ENCODE measurements at regions not wholly inside any gene's neighbourhood (a gene's known extent, or its start where the extent isn't known, plus 50 kb on each side); places are given as distances from the start of the nearest gene placed in this dataset.

GRCh38 chr6:149213829-149214228 lies 103.7 kb upstream of the TAB2 start:
- Histone ChIP-seq H3K27ac (ENCODE audit: control insufficient read depth, insufficient read depth, low read length) (no peak overlapping the region), H3K9me1 (ENCODE audit: control insufficient read depth, extremely low read depth, insufficient read depth, low read length) (no peaks in the 10 kb centered on the region), H3K9me3 (ENCODE audit: control insufficient read depth, low read depth, low read length) (no peaks in the 10 kb centered on the region), H3K4me3 (ENCODE audit: control insufficient read depth in 2 of 3, extremely low read depth in 1 of 3, insufficient read depth in 2 of 3, low read depth in 1 of 3, low read length in 3 of 3) (no peak overlapping the region), H2AFZ (ENCODE audit: control insufficient read depth, low read length) (no peak overlapping the region), H3K36me3 (ENCODE audit: control insufficient read depth in 2 of 2, extremely low read depth in 1 of 2, insufficient read depth in 2 of 2, low read length in 2 of 2) (no peaks in the 10 kb centered on the region), H3K79me2 (ENCODE audit: control insufficient read depth, insufficient read depth, low read length) (no peaks in the 10 kb centered on the region), H3K27me3 (ENCODE audit: control insufficient read depth, extremely low read depth, insufficient read depth, low read length) (no peaks in the 10 kb centered on the region), H4K20me1 (ENCODE audit: control insufficient read depth, extremely low read depth, insufficient read depth, low read length) (no peaks in the 10 kb centered on the region), H3K4me2 (ENCODE audit: control insufficient read depth, extremely low read depth, insufficient read depth, low read depth, low read length) (no peak overlapping the region), H3K9ac (ENCODE audit: control insufficient read depth, extremely low read depth, insufficient read depth, low read length) (no peak overlapping the region), H3K4me1 (ENCODE audit: control insufficient read depth, extremely low read depth, insufficient read depth, low read length) (no peaks in the 10 kb centered on the region)
- dilution Hi-C loops (cut with MboI; ENCODE audit: extremely low pct_ligation_motif_present, low sequenced_read_pairs), result no loop called here
- TF ChIP-seq CTCF (optimal IDR thresholded peaks at IDR 0.05 in 1 of 3, IDR thresholded peaks at IDR 0.05 in 1 of 3, conservative IDR thresholded peaks at IDR 0.05 in 1 of 3; ENCODE audit: extremely low read depth in 1 of 3, insufficient read depth in 2 of 3, low read length in 3 of 3) (no peak), EZH2 (IDR thresholded peaks at IDR 0.05; ENCODE audit: low read length) (no peak)
- DNase-seq (ENCODE audit: low read depth, low spot score) (no peak), FAIRE-seq (no peak)

GRCh38 chr6:149216459-149216858 lies 101.1 kb upstream of the TAB2 start:
- no peaks in the 10 kb centered on the region for H3K79me2 ChIP-seq (ENCODE audit: control insufficient read depth, insufficient read depth, low read length)
- no peak overlapping the region for H3K4me2 ChIP-seq (ENCODE audit: control insufficient read depth, extremely low read depth, insufficient read depth, low read depth, low read length)
- H3K36me3 ChIP-seq (ENCODE audit: control insufficient read depth in 2 of 2, extremely low read depth in 1 of 2, insufficient read depth in 2 of 2, low read length in 2 of 2), result no peaks in the 10 kb centered on the region
- H3K27me3 ChIP-seq (ENCODE audit: control insufficient read depth, extremely low read depth, insufficient read depth, low read length), result no peaks in the 10 kb centered on the region
- H4K20me1 ChIP-seq (ENCODE audit: control insufficient read depth, extremely low read depth, insufficient read depth, low read length), result no peaks in the 10 kb centered on the region
- DNase-seq (ENCODE audit: low read depth, low spot score), result no peak
- H3K4me1 ChIP-seq (ENCODE audit: control insufficient read depth, extremely low read depth, insufficient read depth, low read length), result no peaks in the 10 kb centered on the region
- dilution Hi-C loops (cut with MboI; ENCODE audit: extremely low pct_ligation_motif_present, low sequenced_read_pairs), result no loop called here
- H3K9ac ChIP-seq (ENCODE audit: control insufficient read depth, extremely low read depth, insufficient read depth, low read length), result no peak overlapping the region
- H2AFZ ChIP-seq (ENCODE audit: control insufficient read depth, low read length), result no peak overlapping the region
- no peaks in the 10 kb centered on the region for H3K9me3 ChIP-seq (ENCODE audit: control insufficient read depth, low read depth, low read length)
- no peak overlapping the region for H3K27ac ChIP-seq (ENCODE audit: control insufficient read depth, insufficient read depth, low read length)
- no peak for FAIRE-seq
- TF ChIP-seq CTCF (optimal IDR thresholded peaks at IDR 0.05 in 1 of 3, IDR thresholded peaks at IDR 0.05 in 1 of 3, conservative IDR thresholded peaks at IDR 0.05 in 1 of 3; ENCODE audit: extremely low read depth in 1 of 3, insufficient read depth in 2 of 3, low read length in 3 of 3), result no peak
- no peak for TF ChIP-seq EZH2 (IDR thresholded peaks at IDR 0.05; ENCODE audit: low read length)
- H3K9me1 ChIP-seq (ENCODE audit: control insufficient read depth, extremely low read depth, insufficient read depth, low read length), result no peaks in the 10 kb centered on the region
- H3K4me3 ChIP-seq (ENCODE audit: control insufficient read depth in 2 of 3, extremely low read depth in 1 of 3, insufficient read depth in 2 of 3, low read depth in 1 of 3, low read length in 3 of 3), result no peak overlapping the region

All from keratinocyte (primary cell).